ENCODE measurements at regions not wholly inside any gene's neighbourhood (a gene's known extent, or its start where the extent isn't known, plus 50 kb on each side); places are given as distances from the start of the nearest gene placed in this dataset.

DNA sequence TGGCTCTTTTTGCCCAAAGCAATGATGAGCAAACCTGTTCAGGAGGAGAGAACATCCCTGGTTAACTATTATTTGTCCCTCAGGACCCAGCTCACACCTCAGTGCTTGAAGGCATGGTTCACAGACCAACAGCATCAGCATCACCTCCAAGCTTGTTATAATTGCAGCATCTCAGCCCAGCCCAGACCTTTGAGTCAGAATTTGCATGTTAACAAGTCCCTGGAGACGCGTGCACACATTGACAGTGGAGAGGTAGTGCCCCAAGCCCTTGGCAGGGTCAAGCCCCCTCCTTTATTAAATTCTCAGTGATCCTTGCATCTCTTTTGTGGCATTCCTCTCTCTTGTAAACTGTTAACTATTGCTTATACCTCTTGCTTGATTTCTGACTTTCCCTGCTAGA lies 488.6 kb downstream of the HAPSTR1 start:
- peaks cover 0 to 2% (median 0%) of the 10 kb centered on the region in 4 donors for H3K9me3 ChIP-seq (ENCODE audit: control insufficient read depth in 4 of 4, insufficient read depth in 3 of 4, low read length in 3 of 4)
- ATAC-seq (ENCODE audit: insufficient read depth, low FRiP score) (no peak), DNase-seq (no peak)
- WGBS, 2 donors: 78 to 81% methylated on average over 2 of the region's 2 CpGs
- no peaks in the 10 kb centered on the region for H3K27me3 ChIP-seq (ENCODE audit: control insufficient read depth in 3 of 3, insufficient read depth in 3 of 3, low read length in 2 of 3)
- no peak overlapping the region for H3K27ac ChIP-seq (ENCODE audit: low read depth in 1 of 2, low read length in 1 of 2)
- H3K36me3 ChIP-seq (ENCODE audit: control insufficient read depth in 4 of 4, insufficient read depth in 4 of 4, low read length in 4 of 4): no peaks in the 10 kb centered on the region
- H3K4me1 ChIP-seq (ENCODE audit: control insufficient read depth in 5 of 5, insufficient read depth in 5 of 5, low read length in 5 of 5): no peaks in the 10 kb centered on the region
- no peak overlapping the region for H3K9ac ChIP-seq (ENCODE audit: insufficient read depth in 1 of 2, low read length in 2 of 2)
- TF ChIP-seq, protein P1, sequence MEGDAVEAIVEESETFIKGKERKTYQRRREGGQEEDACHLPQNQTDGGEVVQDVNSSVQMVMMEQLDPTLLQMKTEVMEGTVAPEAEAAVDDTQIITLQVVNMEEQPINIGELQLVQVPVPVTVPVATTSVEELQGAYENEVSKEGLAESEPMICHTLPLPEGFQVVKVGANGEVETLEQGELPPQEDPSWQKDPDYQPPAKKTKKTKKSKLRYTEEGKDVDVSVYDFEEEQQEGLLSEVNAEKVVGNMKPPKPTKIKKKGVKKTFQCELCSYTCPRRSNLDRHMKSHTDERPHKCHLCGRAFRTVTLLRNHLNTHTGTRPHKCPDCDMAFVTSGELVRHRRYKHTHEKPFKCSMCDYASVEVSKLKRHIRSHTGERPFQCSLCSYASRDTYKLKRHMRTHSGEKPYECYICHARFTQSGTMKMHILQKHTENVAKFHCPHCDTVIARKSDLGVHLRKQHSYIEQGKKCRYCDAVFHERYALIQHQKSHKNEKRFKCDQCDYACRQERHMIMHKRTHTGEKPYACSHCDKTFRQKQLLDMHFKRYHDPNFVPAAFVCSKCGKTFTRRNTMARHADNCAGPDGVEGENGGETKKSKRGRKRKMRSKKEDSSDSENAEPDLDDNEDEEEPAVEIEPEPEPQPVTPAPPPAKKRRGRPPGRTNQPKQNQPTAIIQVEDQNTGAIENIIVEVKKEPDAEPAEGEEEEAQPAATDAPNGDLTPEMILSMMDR (IDR thresholded peaks at IDR 0.05; ENCODE audit: control extremely low read depth, extremely low read depth): no peak
- no peak overlapping the region for H3K4me3 ChIP-seq

- Histone ChIP-seq H3K4me3 (no peak overlapping the region), H3K27me3 (ENCODE audit: control insufficient read depth in 3 of 3, insufficient read depth in 3 of 3, low read length in 2 of 3) (no peaks in the 10 kb centered on the region), H3K9me3 (ENCODE audit: control insufficient read depth in 4 of 4, insufficient read depth in 3 of 4, low read length in 3 of 4) (no peaks in the 10 kb centered on the region), H3K36me3 (ENCODE audit: control insufficient read depth in 4 of 4, insufficient read depth in 4 of 4, low read length in 4 of 4) (no peaks in the 10 kb centered on the region), H3K9ac (ENCODE audit: insufficient read depth in 1 of 2, low read length in 2 of 2) (no peak overlapping the region), H3K4me1 (ENCODE audit: control insufficient read depth in 5 of 5, insufficient read depth in 5 of 5, low read length in 5 of 5) (no peaks in the 10 kb centered on the region), H3K27ac (ENCODE audit: low read depth in 1 of 2, low read length in 1 of 2) (no peak overlapping the region)
- TF ChIP-seq, protein P1 (IDR thresholded peaks at IDR 0.05; ENCODE audit: control extremely low read depth, extremely low read depth): no peak
- ATAC-seq (ENCODE audit: insufficient read depth, low FRiP score): no peak
- DNase-seq: no peak
- WGBS, 2 donors: 63 to 65% methylated on average over 1 of the region's 1 CpG
These were observed 502.0 kb downstream of the HAPSTR1 start for GRCh38 chr16:9593440-9593839.

- ATAC-seq (ENCODE audit: insufficient read depth, low FRiP score): no peak
- Histone ChIP-seq H3K9ac (ENCODE audit: insufficient read depth in 1 of 2, low read length in 2 of 2) (no peak overlapping the region), H3K9me3 (ENCODE audit: control insufficient read depth in 4 of 4, insufficient read depth in 3 of 4, low read length in 3 of 4) (no peaks in the 10 kb centered on the region), H3K4me1 (ENCODE audit: control insufficient read depth in 5 of 5, insufficient read depth in 5 of 5, low read length in 5 of 5) (no peaks in the 10 kb centered on the region), H3K4me3 (no peak overlapping the region), H3K36me3 (ENCODE audit: control insufficient read depth in 4 of 4, insufficient read depth in 4 of 4, low read length in 4 of 4) (no peaks in the 10 kb centered on the region), H3K27ac (ENCODE audit: low read depth in 1 of 2, low read length in 1 of 2) (no peak overlapping the region), H3K27me3 (ENCODE audit: control insufficient read depth in 3 of 3, insufficient read depth in 3 of 3, low read length in 2 of 3) (no peaks in the 10 kb centered on the region)
- TF ChIP-seq, protein P1 (IDR thresholded peaks at IDR 0.05; ENCODE audit: control extremely low read depth, extremely low read depth): no peak
- no peak for DNase-seq
- 85 to 87% methylated on average over 2 of the region's 2 CpGs for WGBS, 2 donors
These were observed 502.6 kb downstream of the HAPSTR1 start for GRCh38 chr16:9594047-9594446.

DNA sequence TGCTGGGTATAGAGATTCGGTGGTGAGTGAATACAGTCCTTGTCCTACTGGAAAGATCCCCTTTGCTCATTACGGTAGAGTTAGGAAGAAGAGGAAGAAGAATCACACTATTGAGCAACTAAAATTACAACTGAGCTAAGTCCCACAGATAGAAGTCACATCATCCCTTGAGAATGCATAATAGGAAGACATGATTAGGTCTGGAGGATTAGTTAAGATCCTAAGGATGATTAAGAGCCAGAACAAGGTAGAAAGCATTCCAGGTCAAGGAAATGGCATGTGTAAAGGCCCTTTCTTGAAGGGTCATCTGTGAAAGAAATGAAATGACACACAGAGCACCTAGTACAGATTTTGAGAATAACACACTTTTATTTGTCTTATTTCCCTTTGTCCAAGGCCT lies 503.5 kb downstream of the HAPSTR1 start:
- DNase-seq (no peak), ATAC-seq (ENCODE audit: insufficient read depth, low FRiP score) (no peak)
- Histone ChIP-seq H3K9ac (ENCODE audit: insufficient read depth in 1 of 2, low read length in 2 of 2) (no peak overlapping the region), H3K36me3 (ENCODE audit: control insufficient read depth in 4 of 4, insufficient read depth in 4 of 4, low read length in 4 of 4) (no peaks in the 10 kb centered on the region), H3K4me3 (no peak overlapping the region), H3K27ac (ENCODE audit: low read depth in 1 of 2, low read length in 1 of 2) (no peak overlapping the region), H3K4me1 (ENCODE audit: control insufficient read depth in 5 of 5, insufficient read depth in 5 of 5, low read length in 5 of 5) (no peaks in the 10 kb centered on the region), H3K9me3 (ENCODE audit: control insufficient read depth in 4 of 4, insufficient read depth in 3 of 4, low read length in 3 of 4) (no peaks in the 10 kb centered on the region), H3K27me3 (ENCODE audit: control insufficient read depth in 3 of 3, insufficient read depth in 3 of 3, low read length in 2 of 3) (no peaks in the 10 kb centered on the region)
- TF ChIP-seq, protein P1 (IDR thresholded peaks at IDR 0.05; ENCODE audit: control extremely low read depth, extremely low read depth): no peak
- WGBS, 2 donors: 64 to 90% methylated on average over 2 of the region's 2 CpGs
